ENCODE measurements at regions not wholly inside any gene's neighbourhood (a gene's known extent, or its start where the extent isn't known, plus 50 kb on each side); places are given as distances from the start of the nearest gene placed in this dataset.

DNA sequence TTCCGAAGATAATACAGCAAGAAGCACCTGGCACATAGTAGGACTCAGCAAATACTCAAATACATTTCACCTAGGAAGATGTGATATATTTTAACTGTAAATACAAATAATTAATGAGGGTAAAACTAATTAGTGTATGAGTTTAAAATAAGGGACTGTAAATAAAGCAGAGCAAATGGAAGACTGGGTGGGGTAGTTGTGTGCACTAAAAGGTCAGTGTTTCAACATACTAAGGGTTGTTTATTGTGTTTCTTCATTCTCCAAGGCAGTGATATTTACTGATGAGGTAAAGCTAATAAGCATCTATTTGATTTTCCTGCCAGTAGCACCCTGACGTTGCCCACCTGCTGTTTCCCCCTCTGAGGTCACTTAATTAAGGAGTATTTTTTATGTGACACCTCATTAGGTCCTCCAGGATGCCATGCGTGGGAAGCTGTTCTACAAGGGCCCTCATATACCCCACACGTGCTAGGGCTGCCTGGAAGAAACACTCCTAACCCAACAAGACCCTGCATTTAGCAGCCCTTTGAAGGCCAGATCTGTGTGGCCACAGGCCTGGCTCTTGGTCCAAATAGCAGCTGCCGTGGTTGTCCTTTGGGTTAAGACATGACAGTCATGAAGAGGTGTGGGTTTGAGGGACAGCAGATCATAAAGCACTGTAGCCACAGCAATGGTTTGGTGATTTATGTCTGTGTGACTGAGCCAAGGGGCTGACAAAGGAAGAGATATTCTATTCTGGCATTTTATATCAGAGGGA lies 97.5 kb upstream of the RPS23 start:
- no peak overlapping the region for H3K27ac Mint-ChIP-seq
- peaks cover 20% of the 10 kb centered on the region for H3K36me3 Mint-ChIP-seq
- H3K27me3 Mint-ChIP-seq: no peaks in the 10 kb centered on the region
- H3K9me3 Mint-ChIP-seq (ENCODE audit: low read depth): peaks cover 14% of the 10 kb centered on the region
- ATAC-seq: no peak
- CTCF ChIA-PET: interaction anchor here (0.8 kb wide), 1 partner anchor 24 kb away, joined by 3 read pairs; no protein-coding TSS in a partner anchor
- H3K4me3 Mint-ChIP-seq: no peak overlapping the region
- DNase-seq: no peak
- H3K4me1 Mint-ChIP-seq: peaks cover 12% of the 10 kb centered on the region

- H3K27ac Mint-ChIP-seq: no peak overlapping the region
- H3K4me3 Mint-ChIP-seq: no peak overlapping the region
- H3K36me3 Mint-ChIP-seq: peaks cover 20% of the 10 kb centered on the region
- no peaks in the 10 kb centered on the region for H3K27me3 Mint-ChIP-seq
- ATAC-seq (no peak), DNase-seq (no peak)
- peaks cover 12% of the 10 kb centered on the region for H3K4me1 Mint-ChIP-seq
- peaks cover 14% of the 10 kb centered on the region for H3K9me3 Mint-ChIP-seq (ENCODE audit: low read depth)
- CTCF ChIA-PET: no interaction called here
Measured at GRCh38 chr5:82374637-82375036, 96.5 kb upstream of the RPS23 start.

DNA sequence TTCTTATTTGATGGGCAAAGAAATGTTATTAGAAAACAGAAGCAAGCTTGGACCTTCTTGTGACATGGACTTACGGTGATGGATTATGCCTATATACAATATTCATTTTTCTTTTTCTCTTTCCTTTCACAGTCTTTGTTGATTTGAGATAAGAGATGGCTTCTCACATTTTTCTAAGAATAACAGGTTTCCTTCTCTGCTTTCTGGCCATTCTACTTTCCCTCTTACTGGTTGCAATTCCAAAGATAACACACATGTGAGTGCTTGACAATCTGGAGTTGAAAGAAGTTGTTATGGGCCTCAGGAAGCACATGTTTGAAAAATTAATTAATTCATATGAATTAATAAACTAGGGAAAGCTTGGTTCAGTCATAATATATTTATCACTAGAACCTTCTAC lies 89.8 kb upstream of the RPS23 start:
- Mint-ChIP-seq H3K27me3 (no peaks in the 10 kb centered on the region), H3K36me3 (peaks cover 2% of the 10 kb centered on the region), H3K4me1 (peaks cover 9% of the 10 kb centered on the region), H3K9me3 (ENCODE audit: low read depth) (peaks cover 4% of the 10 kb centered on the region), H3K27ac (no peak overlapping the region), H3K4me3 (no peak overlapping the region)
- DNase-seq: no peak
- CTCF ChIA-PET: no interaction called here
- ATAC-seq: no peak

DNA sequence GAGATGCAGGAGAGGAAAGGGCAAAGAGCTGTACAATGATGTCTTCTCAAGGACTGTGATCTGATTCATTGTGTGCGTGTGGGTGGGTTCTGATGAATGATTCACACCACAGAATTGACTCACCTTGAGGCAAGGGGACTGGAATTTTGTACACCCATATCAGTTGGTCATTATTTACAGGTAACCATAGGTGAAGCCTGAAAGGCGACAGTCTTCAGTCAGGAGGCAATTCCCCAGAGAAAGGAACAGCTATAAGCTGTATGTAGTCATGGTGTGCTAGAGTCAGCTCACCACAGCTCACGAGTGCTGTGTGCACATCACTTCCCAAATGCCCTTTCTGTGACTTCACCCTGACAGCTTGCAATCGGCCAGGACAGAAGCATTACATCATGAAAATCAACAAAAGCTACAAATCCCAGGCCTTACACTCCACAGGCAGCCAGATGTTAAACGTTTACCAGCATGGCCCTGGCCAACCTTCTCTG lies 87.6 kb upstream of the RPS23 start:
- Mint-ChIP-seq H3K4me3 (no peak overlapping the region), H3K27ac (no peak overlapping the region), H3K27me3 (no peaks in the 10 kb centered on the region), H3K9me3 (ENCODE audit: low read depth) (peaks cover 2% of the 10 kb centered on the region), H3K36me3 (no peaks in the 10 kb centered on the region), H3K4me1 (peaks cover 13% of the 10 kb centered on the region)
- ATAC-seq (peak; percentile 58), DNase-seq (no peak)
- CTCF ChIA-PET: no interaction called here

DNA sequence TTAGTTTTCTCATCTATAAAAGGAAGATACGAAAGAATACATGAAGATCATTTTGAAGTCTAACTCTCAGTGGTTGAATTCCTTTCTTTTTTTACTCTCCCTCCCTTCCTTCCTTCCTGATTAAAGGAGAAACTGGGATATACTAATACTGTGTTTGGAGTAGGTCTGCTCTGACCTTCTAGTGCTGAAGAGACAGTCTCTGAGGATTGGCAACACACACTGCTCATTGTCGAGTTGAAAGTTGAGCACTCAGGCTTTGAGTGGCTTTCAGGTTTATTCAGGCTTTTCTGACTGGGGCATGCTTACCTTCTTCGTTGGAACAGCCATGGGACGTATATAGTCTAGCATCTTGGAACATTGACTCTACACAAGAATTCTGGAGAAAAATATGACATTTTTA lies 86.9 kb upstream of the RPS23 start:
- Mint-ChIP-seq H3K36me3 (no peaks in the 10 kb centered on the region), H3K9me3 (ENCODE audit: low read depth) (peaks cover 2% of the 10 kb centered on the region), H3K4me3 (no peak overlapping the region), H3K27ac (no peak overlapping the region), H3K27me3 (no peaks in the 10 kb centered on the region), H3K4me1 (peaks cover 19% of the 10 kb centered on the region)
- CTCF ChIA-PET: no interaction called here
- ATAC-seq: no peak
- no peak for DNase-seq

DNA sequence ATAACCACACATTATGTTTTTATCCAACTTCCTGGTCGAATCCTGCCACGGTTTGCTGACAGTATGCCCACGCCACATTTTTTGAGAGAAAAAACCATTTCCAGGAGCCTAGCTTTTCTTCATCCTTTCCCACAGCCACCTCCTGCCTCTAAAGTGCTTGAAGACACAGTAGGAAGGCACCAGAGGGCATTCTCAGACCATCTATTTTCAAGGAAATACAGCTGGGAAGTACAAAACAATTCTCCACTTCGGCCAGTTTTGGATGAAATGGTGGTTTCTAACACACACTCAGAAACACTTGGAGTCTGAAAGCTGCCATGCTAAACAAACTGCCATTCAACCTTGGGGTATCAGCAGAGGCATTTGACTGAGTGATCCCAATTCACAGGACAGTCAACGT lies 86.3 kb upstream of the RPS23 start:
- Mint-ChIP-seq H3K36me3 (no peaks in the 10 kb centered on the region), H3K9me3 (ENCODE audit: low read depth) (peaks cover 2% of the 10 kb centered on the region), H3K27me3 (no peaks in the 10 kb centered on the region), H3K4me1 (peaks cover 22% of the 10 kb centered on the region), H3K4me3 (no peak overlapping the region), H3K27ac (no peak overlapping the region)
- no peak for ATAC-seq
- no peak for DNase-seq
- CTCF ChIA-PET: no interaction called here

DNA sequence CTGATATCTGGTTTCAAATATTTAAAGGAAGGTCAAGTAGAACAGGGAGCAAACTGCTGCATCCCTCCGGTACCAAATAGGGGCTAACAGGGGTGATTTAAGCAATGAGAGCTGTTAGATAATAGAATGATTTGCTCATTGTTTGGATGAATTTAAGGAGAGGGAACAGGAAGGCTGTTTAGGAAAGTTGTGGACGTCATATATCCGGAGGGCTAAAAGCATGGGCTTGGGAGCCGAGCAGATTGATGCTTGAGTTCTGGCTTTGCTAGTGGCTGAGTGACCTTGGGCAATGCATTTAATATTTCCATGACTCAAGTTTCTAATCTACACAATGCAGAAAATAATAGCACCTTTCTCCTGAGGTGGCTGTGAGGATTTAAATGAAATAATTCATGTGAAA lies 85.4 kb upstream of the RPS23 start:
- CTCF ChIA-PET: interaction anchor here (1.1 kb wide), 1 partner anchor 11 kb away, joined by 4 read pairs; no protein-coding TSS in a partner anchor

GRCh38 chr5:82362636-82363035 lies 84.5 kb upstream of the RPS23 start:
- Mint-ChIP-seq H3K36me3 (no peaks in the 10 kb centered on the region), H3K4me3 (no peak overlapping the region), H3K9me3 (ENCODE audit: low read depth) (no peaks in the 10 kb centered on the region), H3K27me3 (no peaks in the 10 kb centered on the region), H3K4me1 (peaks cover 33% of the 10 kb centered on the region), H3K27ac (no peak overlapping the region)
- ATAC-seq: no peak
- no peak for DNase-seq
- CTCF ChIA-PET: interaction anchor here (1.1 to 1.3 kb wide), 2 partner anchors 10 to 13 kb away, joined by 3 to 4 read pairs; no protein-coding TSS in a partner anchor

More for the DNA sequence above, 85.4 kb upstream of the RPS23 start:
- Mint-ChIP-seq H3K27ac (no peak overlapping the region), H3K9me3 (ENCODE audit: low read depth) (no peaks in the 10 kb centered on the region), H3K27me3 (no peaks in the 10 kb centered on the region), H3K36me3 (no peaks in the 10 kb centered on the region), H3K4me3 (no peak overlapping the region), H3K4me1 (peaks cover 25% of the 10 kb centered on the region)
- no peak for ATAC-seq
- DNase-seq: no peak

- H3K27ac Mint-ChIP-seq: no peak overlapping the region
- no peak for ATAC-seq
- no peaks in the 10 kb centered on the region for H3K36me3 Mint-ChIP-seq
- H3K9me3 Mint-ChIP-seq (ENCODE audit: low read depth): no peaks in the 10 kb centered on the region
- peaks cover 43% of the 10 kb centered on the region for H3K4me1 Mint-ChIP-seq
- H3K27me3 Mint-ChIP-seq: no peaks in the 10 kb centered on the region
- CTCF ChIA-PET: interaction anchor here (1.3 kb wide), 1 partner anchor 9 kb away, joined by 4 read pairs; no protein-coding TSS in a partner anchor
- DNase-seq: no peak
- no peak overlapping the region for H3K4me3 Mint-ChIP-seq
Measured at GRCh38 chr5:82360022-82360421, 81.9 kb upstream of the RPS23 start.

DNA sequence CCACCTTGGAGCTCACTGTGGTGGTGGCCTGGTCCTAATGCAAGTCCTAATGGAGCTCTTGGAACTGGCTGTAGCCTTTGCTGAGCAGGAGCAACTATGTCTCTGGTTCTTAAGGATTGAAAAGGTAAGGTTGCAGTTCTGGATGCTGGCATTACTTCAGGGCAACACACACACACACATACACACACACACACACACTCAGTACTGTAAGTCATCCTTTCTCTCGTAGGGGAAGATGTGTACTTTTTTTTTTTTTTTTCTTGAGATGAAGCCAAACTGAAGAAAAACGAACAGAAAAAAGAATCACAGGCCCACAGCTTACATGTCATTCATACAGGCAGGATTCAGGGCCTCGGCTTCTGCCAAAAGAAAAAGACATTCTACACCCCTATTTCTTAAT lies 81.1 kb upstream of the RPS23 start:
- Mint-ChIP-seq H3K4me3 (no peak overlapping the region), H3K36me3 (no peaks in the 10 kb centered on the region), H3K27ac (no peak overlapping the region), H3K27me3 (no peaks in the 10 kb centered on the region), H3K9me3 (ENCODE audit: low read depth) (no peaks in the 10 kb centered on the region), H3K4me1 (peaks cover 48% of the 10 kb centered on the region)
- DNase-seq (no peak), ATAC-seq (no peak)
- CTCF ChIA-PET: interaction anchor here (0.6 to 1.6 kb wide), 2 partner anchors 10 to 1071 kb away, joined by 3 to 7 read pairs; no protein-coding TSS in a partner anchor

- no peak overlapping the region for H3K4me3 Mint-ChIP-seq
- DNase-seq (no peak), ATAC-seq (no peak)
- CTCF ChIA-PET: interaction anchor here (0.6 to 1.6 kb wide), 2 partner anchors 9 to 1072 kb away, joined by 3 to 7 read pairs; no protein-coding TSS in a partner anchor
- no peak overlapping the region for H3K27ac Mint-ChIP-seq
- H3K9me3 Mint-ChIP-seq (ENCODE audit: low read depth): no peaks in the 10 kb centered on the region
- peaks cover 54% of the 10 kb centered on the region for H3K4me1 Mint-ChIP-seq
- H3K27me3 Mint-ChIP-seq: no peaks in the 10 kb centered on the region
- no peaks in the 10 kb centered on the region for H3K36me3 Mint-ChIP-seq
Measured at GRCh38 chr5:82358457-82358856, 80.3 kb upstream of the RPS23 start.

DNA sequence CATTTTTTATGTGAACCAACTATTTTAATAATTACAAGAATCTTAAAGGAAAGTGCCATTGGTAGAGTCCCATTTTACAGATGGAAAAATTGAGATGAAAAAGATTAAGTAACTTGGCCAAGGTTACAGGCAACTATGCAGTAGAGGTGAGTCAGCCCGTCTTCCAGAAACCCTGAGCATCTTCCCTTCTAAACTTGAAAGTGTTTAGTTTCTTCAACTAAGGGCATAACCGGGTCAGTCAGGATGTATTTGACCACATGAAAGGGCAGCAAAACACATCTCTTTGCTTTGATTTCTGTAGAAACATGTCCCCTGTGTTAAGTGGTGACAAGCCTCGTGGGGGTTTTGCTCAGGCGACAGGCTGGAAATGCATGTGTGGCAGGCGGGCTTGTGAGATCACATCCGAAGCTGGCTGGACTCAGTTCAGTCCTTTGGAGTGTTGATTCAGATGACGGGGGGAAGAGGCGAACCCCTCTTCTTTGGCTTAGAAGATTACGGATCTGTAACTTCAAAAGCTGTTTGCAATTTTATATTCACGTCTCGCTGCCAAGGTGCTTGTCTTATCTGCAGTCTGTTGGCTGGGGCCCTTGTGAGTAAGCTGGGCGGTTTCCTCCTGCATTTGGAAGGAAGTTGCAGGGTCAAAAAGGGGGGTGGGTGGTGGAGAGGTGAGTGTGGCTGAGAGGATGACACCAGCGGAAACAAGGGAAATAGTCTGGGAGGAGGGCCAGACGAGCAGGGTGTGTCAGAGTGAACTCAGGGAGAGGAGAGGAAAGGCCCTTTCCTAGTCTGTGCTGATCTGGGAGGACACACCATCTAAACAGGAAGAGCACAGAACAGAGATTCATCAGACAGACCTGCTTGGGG lies 78.9 kb upstream of the RPS23 start:
- CTCF ChIA-PET: no interaction called here
- peaks cover 63% of the 10 kb centered on the region for H3K4me1 Mint-ChIP-seq
- peak; percentile 80 for ATAC-seq

GRCh38 chr5:82356021-82356420 lies 77.9 kb upstream of the RPS23 start:
- CTCF ChIA-PET: no interaction called here
- ATAC-seq: no peak
- Mint-ChIP-seq H3K27me3 (no peaks in the 10 kb centered on the region), H3K27ac (no peak overlapping the region), H3K4me1 (peaks cover 65% of the 10 kb centered on the region), H3K36me3 (no peaks in the 10 kb centered on the region), H3K4me3 (no peak overlapping the region), H3K9me3 (ENCODE audit: low read depth) (no peaks in the 10 kb centered on the region)
- DNase-seq: no peak

More for the DNA sequence above, 78.9 kb upstream of the RPS23 start:
- H3K27ac Mint-ChIP-seq: peak overlapping the region; percentile 88
- DNase-seq: peak; percentile 83
- H3K27me3 Mint-ChIP-seq: no peaks in the 10 kb centered on the region
- no peaks in the 10 kb centered on the region for H3K36me3 Mint-ChIP-seq
- no peaks in the 10 kb centered on the region for H3K9me3 Mint-ChIP-seq (ENCODE audit: low read depth)
- peak overlapping the region; percentile 45 for H3K4me3 Mint-ChIP-seq

Data from activated CD8-positive, alpha-beta memory T cell treated with anti-CD3 and anti-CD28 coated beads, Interleukin-2, amount 10 ng/mL, durations not matched to agents 7 days and 5 days (primary cell).